CD4-positive, alpha-beta T cell (primary cell): ENCODE measurements at regions not wholly inside any gene's neighbourhood (a gene's known extent, or its start where the extent isn't known, plus 50 kb on each side); places are given as distances from the start of the nearest gene placed in this dataset.

Source experiments
- ATAC-seq: fragments of 200-7000 bp; cut with Tn5 transposase; one replicate; pipeline ENCODE4 v1.10.0; 2022; ENCODE audit warnings: mild to moderate bottlenecking; ENCODE audit not compliant: poor library complexity
- CTCF ChIA-PET: fragments of 350-600 bp; sonication (Branson Sonifier 250); formaldehyde crosslinking; loops from one replicate; lab custom pipeline; 2021; ENCODE audit warnings: antibody characterized with exemption, inconsistent platforms; lab: Charles Lee
- POLR2A ChIA-PET: fragments of 350-600 bp; sonication (Branson Sonifier 250); formaldehyde crosslinking; loops from one replicate; lab custom pipeline; 2021; ENCODE audit warnings: antibody characterized with exemption, inconsistent platforms; lab: Charles Lee
- DNase-seq, 14 experiments: peaks; one replicate each; pipeline ENCODE4 v3.0.0-alpha.2; 2013 to 2020; ENCODE audit warnings: mixed read lengths in 2 of 14
- H3K27ac ChIP-seq, 2 donors: one replicate each; pipeline versions ENCODE4 v1.5.1 to v1.7.0; 2013; ENCODE audit warnings: low read length in 2 of 2, low read depth in 1 of 2, mild to moderate bottlenecking in 1 of 2
- H3K27me3 ChIP-seq, 2 experiments: 1 replicate in 1 of 2; 2 replicates in 1 of 2; pipeline versions ENCODE4 v1.6.1 to v1.7.0; 2013; ENCODE audit warnings: low read length in 2 of 2, control low read depth in 1 of 2, mild to moderate bottlenecking in 1 of 2, moderate library complexity in 1 of 2; ENCODE audit not compliant: insufficient read depth in 2 of 2, control insufficient read depth in 1 of 2
- H3K36me3 ChIP-seq: one replicate; pipeline ENCODE4 v1.6.1; 2013; ENCODE audit warnings: low read length, control low read depth; ENCODE audit not compliant: insufficient read depth
- H3K4me1 ChIP-seq: one replicate; pipeline ENCODE4 v1.6.1; 2013; ENCODE audit warnings: low read length, control low read depth; ENCODE audit not compliant: insufficient read depth
- H3K4me3 ChIP-seq: one replicate; pipeline ENCODE4 v1.5.1; 2013; ENCODE audit warnings: mild to moderate bottlenecking, low read length, moderate library complexity
- H3K9me3 ChIP-seq, 2 experiments: 1 replicate in 1 of 2; 2 replicates in 1 of 2; pipeline versions ENCODE4 v1.6.1 to v1.7.0; 2013; ENCODE audit warnings: low read length in 2 of 2, mild to moderate bottlenecking in 2 of 2, control low read depth in 1 of 2, moderate library complexity in 1 of 2; ENCODE audit not compliant: control insufficient read depth in 1 of 2, insufficient read depth in 1 of 2
- H3K27ac Mint-ChIP-seq: one replicate; pipeline ENCODE4 v1.8.0; 2020; ENCODE audit warnings: mixed read lengths
- H3K27me3 Mint-ChIP-seq: one replicate; pipeline ENCODE4 v1.8.0; 2021; ENCODE audit warnings: mixed read lengths
- H3K36me3 Mint-ChIP-seq: one replicate; pipeline ENCODE4 v1.8.0; 2021; ENCODE audit warnings: low read depth, mixed read lengths
- H3K4me1 Mint-ChIP-seq: one replicate; pipeline ENCODE4 v1.8.0; 2021; ENCODE audit warnings: low read depth, mixed read lengths
- H3K4me3 Mint-ChIP-seq: one replicate; pipeline ENCODE4 v1.8.0; 2020; ENCODE audit warnings: mild to moderate bottlenecking, mixed read lengths
- H3K9me3 Mint-ChIP-seq: one replicate; pipeline ENCODE4 v1.8.0; 2020; ENCODE audit warnings: mixed read lengths
- intact Hi-C, 2 experiments: fragments of 100-400 bp; cut with DNase I in 1 of 2; cut with micrococcal nuclease in 1 of 2; formaldehyde crosslinking; loops; one replicate each; pipeline versions ENCODE4 v1.15.1 to v1.9.0; 2023 to 2025; cut with DNase I, micrococcal nuclease
- TF ChIP-seq, protein P1 (sequence below): fragments of 200-600 bp; IDR thresholded peaks from one replicate; pipeline ENCODE4 v1.8.0; 2022; ENCODE audit warnings: antibody characterized with exemption, mild to moderate bottlenecking

DNA sequence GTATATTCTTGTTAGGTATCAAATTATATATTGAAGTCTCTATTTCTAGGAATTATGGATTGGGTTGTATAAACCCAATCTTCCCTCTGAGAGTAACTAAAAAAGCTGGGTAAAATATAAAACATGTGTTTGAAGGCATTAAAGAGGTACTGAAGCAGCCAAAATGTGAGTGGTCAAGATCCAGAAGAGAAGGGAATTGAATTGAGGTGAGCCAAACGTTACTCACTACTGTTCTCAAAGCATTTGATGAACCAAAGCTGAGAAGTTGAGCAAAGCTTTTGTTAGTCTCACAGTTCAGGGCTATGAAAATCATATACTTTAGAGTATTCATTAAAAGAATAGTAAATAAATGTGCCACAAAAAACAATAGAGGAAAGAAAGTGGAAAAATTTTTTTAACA lies 365.8 kb downstream of the BCKDHB start:
- Mint-ChIP-seq H3K27ac (no peak overlapping the region), H3K36me3 (no peaks in the 10 kb centered on the region), H3K4me1 (no peaks in the 10 kb centered on the region), H3K27me3 (no peaks in the 10 kb centered on the region), H3K9me3 (no peaks in the 10 kb centered on the region), H3K4me3 (no peak overlapping the region)
- Histone ChIP-seq H3K9me3 (no peaks in the 10 kb centered on the region), H3K27ac (no peak overlapping the region), H3K4me1 (no peaks in the 10 kb centered on the region), H3K36me3 (no peaks in the 10 kb centered on the region), H3K27me3 (no peaks in the 10 kb centered on the region), H3K4me3 (no peak overlapping the region)
- ChIA-PET CTCF (no interaction called here), POLR2A (no interaction called here)
- intact Hi-C loops = no loop called here
- TF ChIP-seq, protein P1, sequence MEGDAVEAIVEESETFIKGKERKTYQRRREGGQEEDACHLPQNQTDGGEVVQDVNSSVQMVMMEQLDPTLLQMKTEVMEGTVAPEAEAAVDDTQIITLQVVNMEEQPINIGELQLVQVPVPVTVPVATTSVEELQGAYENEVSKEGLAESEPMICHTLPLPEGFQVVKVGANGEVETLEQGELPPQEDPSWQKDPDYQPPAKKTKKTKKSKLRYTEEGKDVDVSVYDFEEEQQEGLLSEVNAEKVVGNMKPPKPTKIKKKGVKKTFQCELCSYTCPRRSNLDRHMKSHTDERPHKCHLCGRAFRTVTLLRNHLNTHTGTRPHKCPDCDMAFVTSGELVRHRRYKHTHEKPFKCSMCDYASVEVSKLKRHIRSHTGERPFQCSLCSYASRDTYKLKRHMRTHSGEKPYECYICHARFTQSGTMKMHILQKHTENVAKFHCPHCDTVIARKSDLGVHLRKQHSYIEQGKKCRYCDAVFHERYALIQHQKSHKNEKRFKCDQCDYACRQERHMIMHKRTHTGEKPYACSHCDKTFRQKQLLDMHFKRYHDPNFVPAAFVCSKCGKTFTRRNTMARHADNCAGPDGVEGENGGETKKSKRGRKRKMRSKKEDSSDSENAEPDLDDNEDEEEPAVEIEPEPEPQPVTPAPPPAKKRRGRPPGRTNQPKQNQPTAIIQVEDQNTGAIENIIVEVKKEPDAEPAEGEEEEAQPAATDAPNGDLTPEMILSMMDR = no peak
- DNase-seq = no peak
- ATAC-seq = no peak

DNA sequence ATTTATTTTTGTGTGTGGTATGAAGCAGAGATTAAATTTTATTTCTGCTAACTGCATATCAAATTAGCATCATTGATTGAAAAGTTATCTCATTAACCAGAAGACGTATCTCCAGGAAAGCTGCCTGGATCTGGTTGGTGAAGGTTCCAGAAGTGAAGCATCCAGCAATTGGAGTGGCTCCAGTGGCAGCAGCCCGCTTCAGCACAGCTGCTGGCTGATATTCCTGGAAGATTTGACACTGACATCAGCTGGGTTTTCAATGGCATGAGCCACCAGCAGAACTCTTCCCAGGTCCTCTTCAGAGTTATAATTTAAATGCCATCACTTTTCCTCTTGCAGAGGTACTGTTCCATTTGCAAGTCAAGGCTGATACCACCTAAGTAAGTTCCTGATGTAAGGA lies 363.5 kb downstream of the BCKDHB start:
- H3K4me3 Mint-ChIP-seq = no peak overlapping the region
- ChIA-PET POLR2A (no interaction called here), CTCF (no interaction called here)
- intact Hi-C loops = no loop called here
- no peak for DNase-seq
- Histone ChIP-seq H3K27ac (no peak overlapping the region), H3K27me3 (no peaks in the 10 kb centered on the region), H3K9me3 (no peaks in the 10 kb centered on the region), H3K4me1 (no peaks in the 10 kb centered on the region), H3K4me3 (no peak overlapping the region), H3K36me3 (no peaks in the 10 kb centered on the region)
- no peaks in the 10 kb centered on the region for H3K9me3 Mint-ChIP-seq
- TF ChIP-seq, protein P1 = no peak
- no peak overlapping the region for H3K27ac Mint-ChIP-seq
- H3K36me3 Mint-ChIP-seq = no peaks in the 10 kb centered on the region
- no peaks in the 10 kb centered on the region for H3K27me3 Mint-ChIP-seq
- no peak for ATAC-seq
- no peaks in the 10 kb centered on the region for H3K4me1 Mint-ChIP-seq

DNA sequence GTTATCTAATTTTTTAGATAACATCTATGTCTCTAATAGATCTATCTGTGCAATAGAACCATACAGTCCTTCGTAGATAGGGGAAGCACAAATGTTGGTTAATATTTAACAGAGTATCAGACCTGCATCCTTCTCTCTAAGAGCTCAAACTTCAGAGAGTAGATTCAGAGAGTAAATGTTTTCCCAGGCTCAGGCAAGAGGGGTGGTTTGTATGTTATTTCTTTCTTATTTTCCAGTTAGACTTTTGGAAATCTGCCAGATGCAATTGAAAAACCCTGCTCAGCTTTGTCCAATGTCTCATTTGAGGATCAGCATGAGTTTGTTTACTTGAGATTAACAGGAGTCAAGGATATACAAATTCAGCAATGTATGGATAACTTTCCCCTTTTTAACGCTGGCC lies 361.9 kb downstream of the BCKDHB start:
- H3K9me3 ChIP-seq = no peaks in the 10 kb centered on the region
- no peak overlapping the region for H3K27ac Mint-ChIP-seq
- no peaks in the 10 kb centered on the region for H3K36me3 Mint-ChIP-seq
- TF ChIP-seq, protein P1 = no peak
- no peaks in the 10 kb centered on the region for H3K36me3 ChIP-seq
- DNase-seq (no peak), ATAC-seq (no peak)
- no peaks in the 10 kb centered on the region for H3K27me3 ChIP-seq
- H3K4me3 Mint-ChIP-seq = no peak overlapping the region
- no peaks in the 10 kb centered on the region for H3K9me3 Mint-ChIP-seq
- CTCF ChIA-PET = no interaction called here
- no peaks in the 10 kb centered on the region for H3K27me3 Mint-ChIP-seq
- H3K4me3 ChIP-seq = no peak overlapping the region
- POLR2A ChIA-PET = no interaction called here
- no peaks in the 10 kb centered on the region for H3K4me1 Mint-ChIP-seq
- no peak overlapping the region for H3K27ac ChIP-seq
- H3K4me1 ChIP-seq = no peaks in the 10 kb centered on the region
- intact Hi-C loops = no loop called here
